HepG2 (cell line): ENCODE measurements at regions not wholly inside any gene's neighbourhood (a gene's known extent, or its start where the extent isn't known, plus 50 kb on each side); places are given as distances from the start of the nearest gene placed in this dataset.

Experiments used
- CEBPB ChIP-seq: IDR thresholded peaks from 2 replicates; pipeline ENCODE4 v1.6.1; 2011; ENCODE audit warnings: low read depth, low read length, improper control_type of control experiment, borderline replicate concordance
- EP300 ChIP-seq, 3 experiments: sonication (generic) in 1 of 3; formaldehyde crosslinking in 1 of 3; IDR thresholded peaks; 2 replicates each; pipeline versions ENCODE4 v1.5.1 to v1.6.1; 2011 to 2020; ENCODE audit warnings: low read depth in 2 of 3, low read length in 2 of 3, borderline replicate concordance in 1 of 3, improper control_type of control experiment in 1 of 3, mild to moderate bottlenecking in 1 of 3, missing genetic modification reagents in 1 of 3, moderate library complexity in 1 of 3
- JUND ChIP-seq: sonication (generic); formaldehyde crosslinking; IDR thresholded peaks from 2 replicates; pipeline ENCODE4 v1.8.0; 2022; ENCODE audit warnings: mild to moderate bottlenecking, missing genetic modification reagents
- KLF6 ChIP-seq: IDR thresholded peaks from 2 replicates; pipeline ENCODE4 v1.8.0; 2016; ENCODE audit warnings: missing biosample characterization, missing genetic modification reagents
- MAFF ChIP-seq: IDR thresholded peaks from 2 replicates; pipeline ENCODE4 v1.6.1; 2011; ENCODE audit warnings: low read depth, low read length, improper control_type of control experiment
- U2AF2 ChIP-seq: fragments of 200-400 bp; formaldehyde crosslinking; IDR thresholded peaks from 2 replicates; pipeline ENCODE4 v1.6.1; 2017; ENCODE audit warnings: low read depth, mild to moderate bottlenecking, low read length
- ZBTB43 ChIP-seq: sonication (generic); formaldehyde crosslinking; conservative IDR thresholded peaks from 2 replicates; pipeline ENCODE4 v1.4.0; 2020; ENCODE audit warnings: missing genetic modification reagents

GRCh38 chr13:107765724-107766401 lies 449.5 kb downstream of the LIG4 start:
- TF ChIP-seq JUND (CRISPR knock-in tag) (no peak), CEBPB (no peak), EP300 (IDR thresholded peaks at IDR 0.05; ENCODE audit: low read depth in 2 of 2, low read length in 2 of 2) (no peak), EP300 (CRISPR knock-in tag; IDR thresholded peaks at IDR 0.05; ENCODE audit: borderline replicate concordance) (no peak), ZBTB43 (CRISPR knock-in tag) (no peak), MAFF (no peak), U2AF2 (no peak), KLF6 (no peak)
